ENCODE measurements at regions not wholly inside any gene's neighbourhood (a gene's known extent, or its start where the extent isn't known, plus 50 kb on each side); places are given as distances from the start of the nearest gene placed in this dataset.

GRCh38 chr15:96695426-96695825, 364.9 kb downstream of the NR2F2 start:
- TF ChIP-seq CTCF (IDR thresholded peaks at IDR 0.05; ENCODE audit: low read depth, low read length) (no peak), EZH2phosphoT487 (IDR thresholded peaks at IDR 0.05; ENCODE audit: low read depth) (no peak)

All from OCI-LY3 (cell line).